GF-D8 (cell line): ENCODE measurements at regions not wholly inside any gene's neighbourhood (a gene's known extent, or its start where the extent isn't known, plus 50 kb on each side); places are given as distances from the start of the nearest gene placed in this dataset.

Experiments
- DNase-seq: peaks from one replicate; lab custom pipeline; 2025; lab: John Stamatoyannopoulos, UW

GRCh38 chr2:186187854-186188253 is 298.2 kb upstream of the ZC3H15 start:
- no peak for DNase-seq

- DNase-seq = no peak
Measured at GRCh38 chr2:186189816-186190215, 296.2 kb upstream of the ZC3H15 start.

GRCh38 chr2:186195696-186196095 is 290.4 kb upstream of the ZC3H15 start:
- DNase-seq = no peak

GRCh38 chr2:186197955-186198354 is 288.1 kb upstream of the ZC3H15 start:
- DNase-seq = no peak

- DNase-seq = no peak
Measured at GRCh38 chr2:186199029-186199428, 287.0 kb upstream of the ZC3H15 start.

GRCh38 chr2:186201371-186201770 is 284.7 kb upstream of the ZC3H15 start:
- DNase-seq = no peak

- peak; percentile 6 for DNase-seq
Measured at GRCh38 chr2:186205254-186205911, 280.7 kb upstream of the ZC3H15 start.

- DNase-seq = no peak
Measured at GRCh38 chr2:186209532-186209931, 276.5 kb upstream of the ZC3H15 start.

GRCh38 chr2:186220409-186220808 is 265.7 kb upstream of the ZC3H15 start:
- no peak for DNase-seq

- DNase-seq = no peak
Measured at GRCh38 chr2:186229265-186229664, 256.8 kb upstream of the ZC3H15 start.

GRCh38 chr2:186241874-186242273 is 244.2 kb upstream of the ZC3H15 start:
- no peak for DNase-seq

- DNase-seq = no peak
Measured at GRCh38 chr2:186254759-186255158, 231.3 kb upstream of the ZC3H15 start.

GRCh38 chr2:186255823-186256222 is 230.2 kb upstream of the ZC3H15 start:
- no peak for DNase-seq

- DNase-seq = peak; percentile 8
Measured at GRCh38 chr2:186256540-186256939, 229.5 kb upstream of the ZC3H15 start.

GRCh38 chr2:186263673-186264250 is 222.3 kb upstream of the ZC3H15 start:
- DNase-seq = no peak

GRCh38 chr2:186269536-186269935 is 216.5 kb upstream of the ZC3H15 start:
- no peak for DNase-seq

GRCh38 chr2:186273953-186274352 is 212.1 kb upstream of the ZC3H15 start:
- DNase-seq = no peak

- no peak for DNase-seq
Measured at GRCh38 chr2:186274936-186275575, 211.0 kb upstream of the ZC3H15 start.

GRCh38 chr2:186276909-186277308 is 209.2 kb upstream of the ZC3H15 start:
- DNase-seq = no peak

GRCh38 chr2:186281726-186282125 is 204.3 kb upstream of the ZC3H15 start:
- DNase-seq = no peak

- no peak for DNase-seq
Measured at GRCh38 chr2:186294248-186294888, 191.7 kb upstream of the ZC3H15 start.

GRCh38 chr2:186299610-186300009 is 186.4 kb upstream of the ZC3H15 start:
- DNase-seq = no peak

- DNase-seq = no peak
Measured at GRCh38 chr2:186302263-186302662, 183.8 kb upstream of the ZC3H15 start.
